HG03521 (cell line): ENCODE measurements at regions not wholly inside any gene's neighbourhood (a gene's known extent, or its start where the extent isn't known, plus 50 kb on each side); places are given as distances from the start of the nearest gene placed in this dataset.
"Not testable (repeated sequence)": the region's sequence is repeated elsewhere in the genome, so short reads cannot be mapped to it uniquely, and the experiment has no call there.

Experiments used
- ATAC-seq: cut with Tn5 transposase; IDR thresholded peaks from one replicate; pipeline ENCODE4 v1.9.1; 2021; ENCODE audit warnings: mild to moderate bottlenecking, moderate library complexity; ENCODE audit not compliant: unreplicated experiment

DNA sequence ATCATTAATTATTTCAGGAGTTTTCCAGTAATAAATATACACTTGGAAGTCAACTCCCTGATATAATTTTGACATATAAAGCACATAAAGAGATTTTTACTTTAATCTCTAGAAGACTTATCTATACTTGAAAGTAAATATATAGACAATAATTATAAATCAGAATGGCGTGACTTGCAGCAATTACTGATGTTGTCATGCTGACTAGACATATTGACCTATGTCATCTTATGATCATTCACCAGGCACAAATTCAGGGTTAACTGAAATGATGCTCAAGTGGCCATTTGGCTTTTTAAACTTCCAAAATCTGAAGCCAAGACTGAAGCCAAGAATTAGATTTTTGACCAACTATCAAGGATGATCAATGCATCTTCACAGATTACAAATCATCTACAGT lies 192.2 kb downstream of the MCHR2 start:
- ATAC-seq = no peak

DNA sequence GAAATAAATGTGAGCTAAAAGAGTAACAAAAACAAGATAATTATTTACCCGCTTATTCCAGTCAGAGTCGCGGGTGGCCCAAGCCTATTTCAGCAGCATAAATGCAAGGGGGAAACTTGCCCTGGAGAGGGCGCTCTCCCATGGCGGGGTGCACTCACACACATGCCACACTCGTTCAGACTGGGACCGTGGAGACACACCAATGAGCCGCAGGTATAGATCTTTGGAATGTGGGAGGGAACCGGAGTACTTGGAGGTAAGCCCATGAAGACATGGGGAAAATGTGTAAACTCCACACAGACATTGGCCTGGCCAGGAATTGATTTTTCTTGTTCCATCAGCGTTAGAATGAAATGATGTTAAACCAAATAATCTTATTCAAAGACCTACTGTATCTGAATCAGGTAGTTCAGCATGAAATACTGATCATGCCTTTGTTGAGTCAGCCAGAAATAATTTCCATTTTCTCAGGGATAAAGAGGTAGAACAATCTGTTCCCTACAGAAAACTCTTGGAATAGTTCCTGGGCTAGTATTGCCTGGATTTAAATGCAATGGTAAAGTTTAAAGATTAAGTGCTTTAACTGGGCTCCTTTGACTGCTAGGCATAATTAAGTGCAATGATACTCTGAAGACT lies 191.5 kb downstream of the MCHR2 start:
- ATAC-seq = no peak

DNA sequence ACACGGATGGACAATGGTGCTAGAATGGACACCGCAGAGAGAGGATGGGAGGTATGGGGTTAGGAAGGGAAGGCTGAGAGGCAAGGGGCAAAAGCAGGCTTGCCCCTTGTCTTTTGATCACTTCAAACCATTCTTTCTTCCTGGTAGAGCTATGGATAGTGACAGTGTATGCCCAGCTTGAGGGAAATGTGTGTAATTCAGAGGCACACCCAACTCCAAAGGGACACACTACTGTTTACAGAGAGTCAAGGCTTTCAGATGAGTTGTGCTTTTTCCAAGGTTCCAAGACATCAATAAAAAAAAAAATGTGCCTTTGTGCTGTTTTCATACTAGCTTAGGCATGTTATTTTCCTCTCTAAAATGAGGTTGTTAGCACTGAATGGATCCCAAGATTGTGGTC lies 185.0 kb downstream of the MCHR2 start:
- no peak for ATAC-seq

DNA sequence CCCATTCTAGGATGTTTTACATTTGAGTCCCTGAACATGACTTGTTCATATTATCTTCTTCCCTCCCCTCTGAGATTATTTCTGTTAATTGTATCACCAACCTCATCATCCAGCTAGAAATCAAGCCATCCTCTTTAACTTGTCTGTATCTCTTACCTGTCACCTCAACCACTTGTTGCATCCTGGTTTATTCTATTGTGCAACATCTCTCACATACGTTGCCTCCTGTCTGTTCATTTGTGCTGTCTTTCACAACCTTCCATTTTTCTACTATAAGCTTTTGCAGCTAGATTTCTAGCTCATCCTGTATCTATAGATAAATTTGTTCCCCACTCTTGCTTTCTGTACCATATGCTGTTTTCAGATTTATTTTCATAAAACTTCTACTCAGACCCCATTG lies 183.7 kb downstream of the MCHR2 start:
- no peak for ATAC-seq

DNA sequence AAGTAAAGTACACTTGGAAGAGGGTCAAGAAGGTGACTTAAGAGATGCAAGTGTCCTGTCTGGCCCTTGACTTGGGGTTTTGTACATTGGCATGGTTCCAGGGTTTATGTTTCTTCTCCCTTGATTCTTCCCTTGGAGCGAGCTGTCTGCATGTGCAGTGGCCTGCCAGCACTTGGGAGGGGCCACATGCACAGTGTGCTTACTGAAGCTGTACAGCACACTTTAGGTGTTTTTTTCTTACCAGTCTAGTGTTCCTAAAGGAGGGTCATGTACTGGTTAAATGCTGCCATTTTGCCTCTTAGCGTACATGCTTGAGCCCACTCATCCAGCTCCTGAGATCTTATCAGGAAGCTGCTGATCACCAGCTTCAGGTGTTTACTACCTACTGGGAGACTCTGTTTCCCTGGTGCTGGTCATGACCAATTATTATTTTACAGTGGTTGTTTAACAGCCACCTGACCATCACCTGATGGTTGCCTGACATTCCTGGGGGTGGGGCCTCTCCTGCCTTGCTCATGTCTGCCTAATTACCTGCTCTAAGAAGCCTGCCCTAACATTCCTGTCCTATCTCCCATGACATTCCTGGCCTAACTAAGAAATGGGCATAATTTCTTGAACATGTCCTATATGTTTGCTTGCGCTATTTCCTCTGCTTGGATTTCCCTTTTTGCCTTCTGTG lies 182.9 kb downstream of the MCHR2 start:
- no peak for ATAC-seq

DNA sequence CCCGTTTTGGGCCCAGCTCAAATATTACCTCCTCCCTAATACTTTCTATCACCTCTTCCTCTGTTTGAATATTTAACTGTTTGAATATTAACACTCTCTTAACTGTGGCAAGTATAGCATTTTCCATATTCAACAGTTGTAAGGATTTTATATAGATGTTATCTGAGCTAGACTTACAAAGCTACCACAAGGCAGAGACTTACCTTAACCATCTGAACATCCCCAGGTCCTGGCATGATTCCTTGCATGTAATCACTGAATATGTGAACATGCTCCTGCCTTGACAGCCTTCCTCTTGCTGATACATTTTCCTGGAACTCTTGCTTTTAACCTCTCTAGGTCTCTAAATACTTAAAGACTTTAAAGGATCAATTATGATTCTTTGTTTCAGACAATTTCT lies 182.4 kb downstream of the MCHR2 start:
- ATAC-seq = no peak

DNA sequence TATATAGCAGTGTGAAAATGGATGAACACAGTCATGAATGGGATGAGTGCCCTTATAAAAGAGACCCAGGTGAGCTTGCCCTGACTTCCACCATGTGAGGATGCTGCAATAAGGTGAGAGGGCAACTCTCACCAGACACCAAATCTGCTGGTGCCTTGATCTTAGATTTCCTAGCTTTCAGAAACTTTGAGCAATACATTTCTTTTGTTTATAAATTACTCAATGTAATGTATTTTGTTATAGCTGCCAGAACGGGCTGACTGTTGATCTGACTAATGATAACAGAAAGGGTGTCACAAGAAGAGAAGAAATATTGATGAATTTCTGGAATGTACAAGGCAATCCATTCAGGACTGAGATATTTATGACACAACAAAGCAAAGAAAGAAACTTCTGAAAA lies 180.5 kb downstream of the MCHR2 start:
- no peak for ATAC-seq

DNA sequence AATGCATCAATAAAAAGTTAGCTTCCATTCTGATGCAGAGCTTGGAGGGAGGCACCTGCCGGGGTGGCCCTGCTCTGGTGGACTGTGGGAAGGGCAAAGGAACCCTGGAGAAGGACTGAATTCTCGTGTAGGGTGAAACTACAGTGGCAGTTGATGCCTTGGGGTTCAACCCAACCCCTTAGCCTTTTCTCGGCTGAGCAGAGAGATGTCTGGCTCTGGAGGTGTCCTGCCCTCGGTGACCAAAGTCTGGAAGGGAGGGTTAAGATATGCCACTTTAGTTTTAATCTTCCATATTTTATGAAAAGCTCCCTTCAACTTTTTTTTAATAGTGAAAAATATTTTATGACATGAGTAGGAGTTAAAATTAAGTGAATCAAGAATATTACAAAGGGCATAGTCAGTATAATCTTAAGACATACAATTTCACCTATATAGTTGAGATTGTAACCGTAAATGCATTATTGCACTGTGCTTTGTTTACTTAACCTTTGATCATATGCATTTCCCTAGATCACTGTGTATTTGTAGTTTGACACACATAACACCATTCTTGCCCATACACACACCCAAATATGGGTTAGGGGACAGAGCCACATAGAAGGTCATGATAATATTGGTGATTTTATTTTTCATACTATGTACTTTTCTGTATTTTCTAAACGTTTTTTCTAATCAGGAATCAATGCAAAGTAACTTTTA lies 179.6 kb downstream of the MCHR2 start:
- no peak for ATAC-seq

DNA sequence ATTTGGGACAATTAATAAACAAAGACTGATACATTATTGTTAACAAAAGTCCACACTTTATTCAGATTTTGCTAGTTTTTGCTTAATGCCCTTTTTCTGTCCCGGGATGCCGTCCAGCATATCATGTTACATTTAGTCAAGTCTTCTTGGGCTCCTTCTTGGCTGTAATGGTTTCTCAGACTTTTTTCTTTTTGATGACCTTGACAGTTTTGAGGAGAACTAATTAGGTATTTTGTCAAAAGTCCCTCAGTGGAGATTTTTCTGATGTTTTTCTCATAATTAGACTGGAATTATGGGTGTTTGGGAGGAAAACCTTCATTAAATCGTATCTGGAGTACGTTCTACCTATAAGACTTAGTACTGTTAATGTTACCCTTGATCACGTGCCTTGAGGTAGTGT lies 177.2 kb downstream of the MCHR2 start:
- ATAC-seq = no peak

DNA sequence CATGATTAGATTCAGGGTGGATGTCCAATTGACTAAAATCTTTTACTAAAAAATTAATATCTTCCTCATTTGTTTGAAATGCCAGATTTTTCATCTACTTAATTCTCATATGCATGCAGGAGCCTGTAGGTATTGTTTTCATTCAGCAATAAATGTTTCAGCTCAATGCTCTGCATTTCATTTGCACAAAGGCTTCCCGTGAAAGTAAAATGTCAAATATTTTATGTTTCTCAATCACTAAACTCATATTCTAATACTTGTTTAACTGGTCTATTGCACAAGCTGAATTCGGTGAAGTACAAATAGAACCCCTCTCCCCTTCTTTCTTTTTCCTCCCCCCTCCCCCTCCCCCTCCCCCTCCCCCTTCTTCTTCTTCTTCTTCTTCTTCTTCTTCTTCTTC lies 175.9 kb downstream of the MCHR2 start:
- ATAC-seq = no peak

DNA sequence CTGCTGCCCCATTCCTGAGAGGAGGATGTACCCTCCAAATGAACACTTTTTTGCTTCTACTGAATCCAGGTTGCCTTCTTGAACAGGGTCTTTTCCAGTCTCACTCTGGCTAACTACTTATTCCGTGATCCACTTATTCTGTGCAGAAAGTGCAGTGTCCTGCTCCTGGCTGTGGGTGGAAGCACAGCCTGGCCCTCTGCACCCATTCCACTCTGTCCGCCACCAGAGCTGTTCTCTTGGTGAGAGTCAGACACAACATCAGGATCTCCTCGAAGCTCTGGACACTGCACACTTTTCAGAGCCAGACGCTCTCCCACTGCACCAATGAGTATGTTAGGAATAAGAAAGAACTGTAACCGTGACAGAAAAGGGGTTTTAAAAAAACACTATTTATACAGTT lies 174.2 kb downstream of the MCHR2 start:
- ATAC-seq = no peak

DNA sequence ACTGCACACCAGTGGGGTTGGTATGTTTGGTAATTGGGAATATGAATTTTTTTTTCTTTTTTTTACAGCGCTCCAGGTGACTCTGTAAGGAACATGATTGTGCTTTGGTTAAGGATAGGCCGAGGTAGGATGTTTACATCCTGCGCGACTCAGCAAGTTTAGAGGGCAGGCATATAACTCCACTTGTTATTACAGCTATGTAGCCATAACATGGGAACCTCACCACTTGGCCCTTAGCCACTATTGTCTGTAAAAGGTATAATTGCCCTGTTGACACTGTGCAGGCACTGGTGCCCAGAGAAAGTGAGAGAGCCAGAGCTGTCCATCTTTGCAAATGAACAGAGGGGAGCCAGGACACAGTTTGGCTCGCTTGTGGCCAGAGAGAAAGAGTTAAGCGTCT lies 172.9 kb downstream of the MCHR2 start:
- no peak for ATAC-seq

DNA sequence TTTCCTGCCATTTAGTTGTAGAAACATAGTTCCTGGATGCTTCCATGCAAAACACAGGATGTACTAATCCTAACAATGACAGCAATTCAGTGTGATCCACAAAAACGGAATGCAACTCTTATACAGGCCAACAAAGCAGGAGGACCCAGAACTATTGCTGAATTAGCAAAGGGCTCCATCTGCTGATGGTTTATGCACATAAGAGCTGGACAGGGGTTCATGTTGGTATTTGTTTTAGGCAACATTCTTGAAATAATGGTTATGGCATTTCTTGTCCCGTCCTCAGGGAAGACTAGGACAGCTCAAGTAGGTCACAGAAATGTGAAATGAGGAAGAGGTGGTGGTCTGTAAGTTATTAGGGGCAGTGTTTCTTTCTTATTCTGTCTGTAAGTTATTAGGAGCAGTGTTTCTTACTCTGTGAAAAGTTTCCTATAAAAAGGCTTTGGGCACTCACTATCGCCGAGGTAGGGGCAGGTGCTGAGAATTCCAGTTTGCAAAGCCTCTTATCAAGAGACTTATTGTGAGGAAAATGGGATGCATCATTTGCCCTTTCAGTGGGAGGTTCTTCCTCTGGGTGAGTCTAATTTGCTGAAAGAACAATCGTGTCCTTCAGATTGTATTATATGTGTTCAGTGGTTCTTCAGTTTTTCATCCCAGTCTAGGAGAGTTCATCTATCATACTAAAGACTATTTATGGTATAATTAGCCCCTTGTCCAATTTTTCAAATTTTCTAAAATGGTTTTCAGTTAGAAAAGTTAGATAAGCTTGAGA lies 171.1 kb downstream of the MCHR2 start:
- peak; percentile 67 for ATAC-seq

DNA sequence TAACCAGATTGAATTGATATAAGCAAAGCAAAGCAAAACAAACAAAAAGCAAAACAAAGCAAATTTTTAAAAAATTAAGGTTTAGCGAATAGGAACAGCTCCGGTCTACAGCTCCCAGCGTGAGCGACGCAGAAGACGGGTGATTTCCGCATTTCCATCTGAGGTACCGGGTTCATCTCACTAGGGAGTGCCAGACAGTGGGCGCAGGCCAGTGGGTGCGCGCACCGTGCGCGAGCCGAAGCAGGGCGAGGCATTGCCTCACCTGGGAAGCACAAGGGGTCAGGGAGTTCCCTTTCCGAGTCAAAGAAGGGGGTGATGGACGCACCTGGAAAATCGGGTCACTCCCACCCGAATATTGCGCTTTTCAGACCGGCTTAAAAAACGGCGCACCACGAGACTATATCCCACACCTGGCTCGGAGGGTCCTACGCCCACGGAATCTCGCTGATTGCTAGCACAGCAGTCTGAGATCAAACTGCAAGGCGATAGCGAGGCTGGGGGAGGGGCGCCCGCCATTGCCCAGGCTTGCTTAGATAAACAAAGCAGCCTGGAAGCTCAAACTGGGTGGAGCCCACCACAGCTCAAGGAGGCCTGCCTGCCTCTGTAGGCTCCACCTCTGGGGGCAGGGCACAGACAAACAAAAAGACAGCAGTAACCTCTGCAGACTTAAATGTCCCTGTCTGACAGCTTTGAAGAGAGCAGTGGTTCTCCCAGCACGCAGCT lies 170.3 kb downstream of the MCHR2 start:
- ATAC-seq = not testable (repeated sequence)

DNA sequence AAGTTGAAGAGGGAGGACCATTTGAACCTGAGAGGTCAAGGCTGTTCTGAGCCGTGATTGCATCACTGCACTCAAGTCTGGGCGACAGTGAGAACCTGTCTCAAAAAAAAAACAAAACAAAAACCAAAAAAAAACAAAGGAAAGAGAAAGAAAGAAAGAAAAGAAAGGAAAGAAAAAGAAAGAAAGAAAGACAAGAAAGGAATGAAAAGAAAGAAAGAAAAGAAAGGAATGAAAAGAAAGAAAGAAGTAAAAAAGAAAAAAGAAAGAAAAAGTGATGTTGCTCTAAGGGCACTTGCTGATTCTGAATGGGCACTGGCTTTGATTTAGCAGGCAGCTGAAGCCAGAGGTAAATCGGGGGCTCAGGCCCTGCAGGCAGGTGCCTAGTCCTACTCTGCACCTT lies 161.0 kb downstream of the MCHR2 start:
- ATAC-seq = no peak

DNA sequence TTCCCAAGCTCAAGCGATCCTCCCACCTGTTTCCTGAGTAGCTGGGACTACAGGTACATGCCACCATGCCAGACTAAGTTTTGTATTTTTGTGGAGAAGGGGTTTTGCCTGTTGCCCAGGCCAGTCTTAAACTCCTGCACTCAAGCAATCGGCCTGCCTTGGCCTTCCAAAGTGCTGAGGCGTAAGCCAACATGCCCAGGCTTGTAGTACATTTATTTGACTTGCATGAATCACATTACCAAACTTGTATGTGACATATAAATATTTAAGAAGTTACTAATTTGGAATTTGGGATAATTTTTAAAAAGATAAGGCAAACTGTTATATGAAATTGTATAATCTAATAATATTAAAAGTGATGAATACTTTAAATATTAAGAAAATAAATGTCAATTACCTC lies 157.6 kb downstream of the MCHR2 start:
- ATAC-seq = no peak

DNA sequence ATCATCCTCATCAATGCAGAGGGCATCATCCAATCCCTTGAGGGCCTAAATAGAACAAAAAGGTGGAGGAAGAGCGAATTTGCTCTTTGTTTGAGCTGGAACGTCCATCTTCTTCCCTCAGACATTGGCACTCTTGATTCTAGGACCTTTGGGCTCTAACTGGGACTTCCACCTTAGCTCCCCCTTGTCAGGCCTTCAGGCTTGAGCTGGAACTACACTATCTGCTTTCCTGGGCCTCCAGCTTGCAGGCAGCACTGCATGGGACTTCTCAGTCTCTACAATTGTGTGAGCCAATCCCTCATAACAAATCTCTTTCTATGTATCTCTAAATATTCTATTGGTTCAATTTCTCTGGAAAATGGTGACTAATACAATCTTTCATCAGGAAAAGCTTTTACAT lies 155.4 kb downstream of the MCHR2 start:
- ATAC-seq = no peak

DNA sequence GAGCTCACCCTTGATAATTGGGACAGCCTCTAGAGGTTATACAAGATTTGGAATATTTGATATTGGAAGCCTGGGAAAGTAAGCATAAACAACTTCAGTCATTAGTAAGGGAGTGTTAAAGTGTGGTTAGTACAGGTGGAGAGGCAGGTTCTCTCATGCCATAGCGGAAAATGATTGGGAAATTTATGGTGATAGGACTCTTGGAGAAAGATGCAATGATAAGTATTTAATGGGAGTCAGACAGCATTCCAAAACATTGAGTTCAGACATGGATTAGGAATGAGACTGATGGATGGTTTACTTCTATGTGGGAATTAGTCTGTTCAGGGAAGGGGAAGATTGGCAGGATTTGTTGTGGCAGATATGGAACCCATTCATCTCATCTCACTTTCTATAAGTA lies 152.7 kb downstream of the MCHR2 start:
- ATAC-seq = no peak

DNA sequence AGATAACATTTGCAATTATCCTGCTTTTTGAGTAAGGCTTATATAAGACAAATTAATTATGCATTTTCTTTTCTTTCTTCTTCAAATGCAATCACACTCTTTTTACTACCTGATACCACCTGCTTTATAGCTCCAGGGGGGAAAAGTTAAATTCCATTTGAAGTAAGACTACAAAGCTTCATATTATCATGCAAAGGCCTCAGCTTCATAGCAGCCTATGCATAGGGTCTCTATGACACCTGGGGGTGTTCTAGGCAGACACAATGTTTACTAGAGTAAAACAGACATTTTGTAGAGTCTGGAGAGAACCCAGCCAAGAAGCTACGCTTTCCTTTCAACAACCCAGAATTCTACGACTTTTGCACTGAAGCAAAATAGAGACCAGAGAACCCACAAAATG lies 148.0 kb downstream of the MCHR2 start:
- no peak for ATAC-seq

DNA sequence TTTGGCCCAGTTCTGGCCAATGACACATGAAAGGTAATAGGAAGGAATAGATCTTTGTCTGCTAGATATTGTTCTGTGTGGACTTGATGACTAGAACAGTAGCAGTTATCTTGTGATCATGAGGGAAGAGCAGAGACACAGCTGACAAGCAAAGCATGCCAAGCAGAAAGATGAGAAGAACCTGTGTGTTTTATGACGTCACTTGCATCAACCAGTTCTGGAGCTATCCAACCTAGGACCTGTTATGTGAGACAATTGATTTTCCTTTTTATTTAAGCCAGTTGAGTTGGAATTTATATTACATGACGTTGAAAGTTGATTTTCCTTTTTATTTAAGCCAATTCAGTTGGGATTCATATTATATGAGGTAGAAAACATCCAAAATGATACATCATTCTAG lies 143.2 kb downstream of the MCHR2 start:
- ATAC-seq = no peak

DNA sequence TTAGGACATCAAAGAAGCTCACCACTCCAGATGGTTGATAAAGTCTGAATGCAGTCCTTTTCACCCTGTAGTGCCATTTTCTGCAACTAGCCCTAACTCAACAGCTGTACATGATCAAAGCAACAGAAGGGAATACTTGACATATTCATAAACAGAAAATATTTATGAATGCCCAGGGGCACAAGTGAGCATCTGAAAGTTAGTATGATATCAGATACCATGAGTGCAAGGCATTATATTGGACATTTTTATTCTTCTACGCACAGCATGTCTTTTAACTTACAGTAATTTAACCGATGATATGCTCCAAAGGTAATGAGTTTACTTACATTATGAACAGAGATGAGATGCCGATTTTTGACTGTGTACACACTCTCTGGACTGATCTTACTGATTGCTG lies 142.0 kb downstream of the MCHR2 start:
- no peak for ATAC-seq
